ENCODE measurements at regions not wholly inside any gene's neighbourhood (a gene's known extent, or its start where the extent isn't known, plus 50 kb on each side); places are given as distances from the start of the nearest gene placed in this dataset.

GRCh38 chr5:117299224-117299935 lies 724.8 kb upstream of the SEMA6A start:
- Histone ChIP-seq H3K27ac (no peak overlapping the region), H3K36me3 (no peaks in the 10 kb centered on the region), H3K9me3 (peaks cover 0 to 4% (median 0%) of the 10 kb centered on the region in 3 donors), H3K27me3 (no peaks in the 10 kb centered on the region), H3K4me3 (no peak overlapping the region), H3K4me1 (no peaks in the 10 kb centered on the region)
- no peak for TF ChIP-seq POLR2A (IDR thresholded peaks at IDR 0.05)
- no peak for TF ChIP-seq CTCF (IDR thresholded peaks at IDR 0.05)
- WGBS, 2 donors, result 71 to 72% methylated on average over 5 of the region's 5 CpGs
- intact Hi-C loops (cut with DNase I), result no loop called here
- DNase-seq, result no peak

GRCh38 chr5:117296872-117297271 lies 722.2 kb upstream of the SEMA6A start:
- WGBS, 2 donors, result 44 to 62% methylated on average over 2 of the region's 2 CpGs
- Histone ChIP-seq H3K4me3 (no peak overlapping the region), H3K4me1 (no peaks in the 10 kb centered on the region), H3K36me3 (no peaks in the 10 kb centered on the region), H3K27ac (no peak overlapping the region), H3K9me3 (peaks cover 0 to 8% (median 0%) of the 10 kb centered on the region in 3 donors), H3K27me3 (no peaks in the 10 kb centered on the region)
- TF ChIP-seq CTCF (IDR thresholded peaks at IDR 0.05), result no peak
- TF ChIP-seq POLR2A (IDR thresholded peaks at IDR 0.05), result no peak
- DNase-seq, result no peak
- intact Hi-C loops (cut with DNase I), result no loop called here

- H3K36me3 ChIP-seq, result no peaks in the 10 kb centered on the region
- no peaks in the 10 kb centered on the region for H3K4me1 ChIP-seq
- no peaks in the 10 kb centered on the region for H3K27me3 ChIP-seq
- no peak overlapping the region for H3K27ac ChIP-seq
- TF ChIP-seq CTCF (IDR thresholded peaks at IDR 0.05) (no peak), POLR2A (IDR thresholded peaks at IDR 0.05) (no peak)
- DNase-seq, result no peak
- H3K9me3 ChIP-seq, result peaks cover 0 to 8% (median 0%) of the 10 kb centered on the region in 3 donors
- intact Hi-C loops (cut with DNase I), result no loop called here
- no peak overlapping the region for H3K4me3 ChIP-seq
- WGBS, 2 donors, result 74 to 91% methylated on average over 1 of the region's 1 CpG
Measured at GRCh38 chr5:117295941-117296340, 721.3 kb upstream of the SEMA6A start.

GRCh38 chr5:117286813-117287212 lies 712.2 kb upstream of the SEMA6A start:
- H3K27ac ChIP-seq, result no peak overlapping the region
- intact Hi-C loops (cut with DNase I), result no loop called here
- 78 to 93% methylated on average over 1 of the region's 1 CpG for WGBS, 2 donors
- H3K36me3 ChIP-seq, result no peaks in the 10 kb centered on the region
- H3K4me1 ChIP-seq, result no peaks in the 10 kb centered on the region
- no peaks in the 10 kb centered on the region for H3K27me3 ChIP-seq
- H3K9me3 ChIP-seq, result no peaks in the 10 kb centered on the region
- no peak for DNase-seq
- TF ChIP-seq POLR2A (IDR thresholded peaks at IDR 0.05) (no peak), CTCF (IDR thresholded peaks at IDR 0.05) (no peak)
- H3K4me3 ChIP-seq, result no peak overlapping the region

- Histone ChIP-seq H3K27ac (no peak overlapping the region), H3K4me1 (no peaks in the 10 kb centered on the region), H3K9me3 (peaks cover 0 to 4% (median 0%) of the 10 kb centered on the region in 3 donors), H3K36me3 (no peaks in the 10 kb centered on the region), H3K4me3 (no peak overlapping the region), H3K27me3 (no peaks in the 10 kb centered on the region)
- TF ChIP-seq POLR2A (IDR thresholded peaks at IDR 0.05), result no peak
- no peak for TF ChIP-seq CTCF (IDR thresholded peaks at IDR 0.05)
- intact Hi-C loops (cut with DNase I), result no loop called here
- whole genome bisulfite sequencing, 2 donors, result 55 to 66% methylated on average over 2 of the region's 2 CpGs
- DNase-seq, result no peak
Measured at GRCh38 chr5:117271656-117272055, 697.0 kb upstream of the SEMA6A start.
